Prostate gland (tissue), 2 donors: ENCODE measurements at regions not wholly inside any gene's neighbourhood (a gene's known extent, or its start where the extent isn't known, plus 50 kb on each side); places are given as distances from the start of the nearest gene placed in this dataset.
"Not testable (repeated sequence)": the region's sequence is repeated elsewhere in the genome, so short reads cannot be mapped to it uniquely, and the experiment has no call there.

Source experiments
- CTCF ChIP-seq, 4 experiments: fragments of 200-600 bp in 2 of 4; fragments of 450-650 bp in 2 of 4; sonication (generic) in 2 of 4; IDR thresholded peaks; 1 replicate in 3 of 4; 2 replicates in 1 of 4; pipeline ENCODE4 v1.5.1; 2016 to 2019; ENCODE audit warnings: antibody characterized with exemption in 4 of 4, mild to moderate bottlenecking in 2 of 4, moderate library complexity in 2 of 4
- POLR2A ChIP-seq: fragments of 450-650 bp; IDR thresholded peaks from one replicate; pipeline ENCODE4 v1.6.1; 2016; ENCODE audit warnings: antibody characterized with exemption, mild to moderate bottlenecking
- POLR2AphosphoS5 ChIP-seq: sonication (generic); formaldehyde crosslinking; IDR thresholded peaks from one replicate; pipeline ENCODE4 v1.6.1; 2017; ENCODE audit warnings: antibody characterized with exemption

DNA sequence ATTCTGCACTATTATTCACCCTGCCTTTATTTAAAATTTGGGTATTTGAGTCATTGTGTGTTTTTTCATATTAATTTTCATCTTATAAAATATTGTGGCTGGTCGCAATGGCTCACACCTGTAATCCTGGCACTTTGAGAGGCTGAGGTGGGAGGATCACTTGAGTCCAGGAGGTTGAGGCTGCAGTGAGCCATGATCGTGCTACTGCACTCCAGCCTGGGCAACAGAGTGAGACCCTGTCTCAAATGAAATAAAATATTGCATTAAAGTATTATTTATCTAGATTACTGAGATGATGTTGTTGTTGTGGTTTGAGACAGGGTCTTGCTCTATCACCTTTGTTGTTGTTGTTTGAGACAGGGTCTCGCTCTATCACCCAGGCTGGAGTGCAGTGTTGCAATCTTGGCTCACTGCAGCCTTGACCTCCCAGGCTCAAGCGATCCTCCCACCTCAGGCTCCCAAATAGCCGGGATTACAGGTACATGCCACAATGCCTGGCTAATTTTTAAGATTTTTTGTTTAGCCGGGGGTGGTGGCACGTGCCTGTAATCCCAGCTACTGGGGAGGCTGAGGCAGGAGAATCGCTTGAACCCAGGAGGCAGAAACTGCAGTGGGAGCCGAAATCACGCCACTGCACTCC, 54.8 kb upstream of the LARP1 start:
- TF ChIP-seq CTCF (IDR thresholded peaks at IDR 0.05); POLR2A; POLR2AphosphoS5: not testable (repeated sequence)
